ENCODE measurements at regions not wholly inside any gene's neighbourhood (a gene's known extent, or its start where the extent isn't known, plus 50 kb on each side); places are given as distances from the start of the nearest gene placed in this dataset.

- no peak for TF ChIP-seq CTCF (IDR thresholded peaks at IDR 0.05; ENCODE audit: insufficient read depth, low read length, poor library complexity, severe bottlenecking)
- TF ChIP-seq EZH2phosphoT487 (conservative IDR thresholded peaks at IDR 0.05; ENCODE audit: low read length) = no peak
Observed at GRCh38 chr1:239049571-239049970, 336.8 kb upstream of the CHRM3 start.
